GM10266 (cell line): ENCODE measurements at regions not wholly inside any gene's neighbourhood (a gene's known extent, or its start where the extent isn't known, plus 50 kb on each side); places are given as distances from the start of the nearest gene placed in this dataset.
"Not testable (repeated sequence)": the region's sequence is repeated elsewhere in the genome, so short reads cannot be mapped to it uniquely, and the experiment has no call there.

ENCODE experiments used
- DNase-seq: peaks from one replicate; pipeline ENCODE4 v3.0.0; 2012; ENCODE audit errors: extremely low spot score
- TF ChIP-seq, protein P1 (sequence below): IDR thresholded peaks from 2 replicates; pipeline ENCODE4 v1.5.1; 2012; ENCODE audit warnings: mild to moderate bottlenecking, low read depth; ENCODE audit not compliant: control insufficient read depth, insufficient read depth; ENCODE audit errors: missing control alignments

DNA sequence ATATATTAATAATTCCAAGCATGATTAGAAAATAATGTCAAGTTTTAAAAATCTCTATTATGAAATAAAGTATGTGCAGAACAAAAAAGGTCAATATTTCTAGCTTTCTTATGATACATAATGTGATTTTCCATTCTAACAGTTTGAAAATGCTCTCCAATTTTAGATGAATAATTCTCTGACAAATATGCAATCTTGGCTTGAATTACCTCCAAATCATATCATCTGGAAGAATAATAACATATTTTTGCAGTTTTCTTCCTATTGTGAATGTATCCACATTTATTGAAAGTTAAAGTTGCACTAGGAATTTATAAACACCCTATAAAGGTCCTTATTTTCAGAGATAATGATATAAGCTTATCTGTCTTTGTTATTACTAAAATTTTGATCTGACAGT is 548.5 kb upstream of the SLC10A2 start:
- no peak for DNase-seq
- TF ChIP-seq, protein P1, sequence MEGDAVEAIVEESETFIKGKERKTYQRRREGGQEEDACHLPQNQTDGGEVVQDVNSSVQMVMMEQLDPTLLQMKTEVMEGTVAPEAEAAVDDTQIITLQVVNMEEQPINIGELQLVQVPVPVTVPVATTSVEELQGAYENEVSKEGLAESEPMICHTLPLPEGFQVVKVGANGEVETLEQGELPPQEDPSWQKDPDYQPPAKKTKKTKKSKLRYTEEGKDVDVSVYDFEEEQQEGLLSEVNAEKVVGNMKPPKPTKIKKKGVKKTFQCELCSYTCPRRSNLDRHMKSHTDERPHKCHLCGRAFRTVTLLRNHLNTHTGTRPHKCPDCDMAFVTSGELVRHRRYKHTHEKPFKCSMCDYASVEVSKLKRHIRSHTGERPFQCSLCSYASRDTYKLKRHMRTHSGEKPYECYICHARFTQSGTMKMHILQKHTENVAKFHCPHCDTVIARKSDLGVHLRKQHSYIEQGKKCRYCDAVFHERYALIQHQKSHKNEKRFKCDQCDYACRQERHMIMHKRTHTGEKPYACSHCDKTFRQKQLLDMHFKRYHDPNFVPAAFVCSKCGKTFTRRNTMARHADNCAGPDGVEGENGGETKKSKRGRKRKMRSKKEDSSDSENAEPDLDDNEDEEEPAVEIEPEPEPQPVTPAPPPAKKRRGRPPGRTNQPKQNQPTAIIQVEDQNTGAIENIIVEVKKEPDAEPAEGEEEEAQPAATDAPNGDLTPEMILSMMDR, result no peak

DNA sequence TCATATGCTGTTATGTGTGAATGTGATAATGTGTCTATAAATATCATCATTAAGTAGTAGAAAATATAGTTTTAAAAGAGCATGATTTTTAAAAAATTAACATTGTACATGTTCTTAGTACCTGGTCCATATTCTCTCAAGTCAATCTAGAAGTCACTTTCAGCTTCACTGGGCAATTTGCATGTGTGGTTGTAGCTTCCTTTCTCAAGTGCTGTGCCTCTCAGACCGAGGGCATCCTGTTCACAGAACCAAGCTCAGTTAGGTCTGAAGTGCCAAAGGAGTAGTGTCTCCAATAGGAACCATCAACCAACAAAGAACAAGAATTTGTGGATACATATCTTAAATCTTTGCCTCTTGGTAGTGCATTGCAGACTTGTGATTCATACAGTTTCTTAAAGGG is 541.8 kb upstream of the SLC10A2 start:
- no peak for DNase-seq
- TF ChIP-seq, protein P1, result no peak

DNA sequence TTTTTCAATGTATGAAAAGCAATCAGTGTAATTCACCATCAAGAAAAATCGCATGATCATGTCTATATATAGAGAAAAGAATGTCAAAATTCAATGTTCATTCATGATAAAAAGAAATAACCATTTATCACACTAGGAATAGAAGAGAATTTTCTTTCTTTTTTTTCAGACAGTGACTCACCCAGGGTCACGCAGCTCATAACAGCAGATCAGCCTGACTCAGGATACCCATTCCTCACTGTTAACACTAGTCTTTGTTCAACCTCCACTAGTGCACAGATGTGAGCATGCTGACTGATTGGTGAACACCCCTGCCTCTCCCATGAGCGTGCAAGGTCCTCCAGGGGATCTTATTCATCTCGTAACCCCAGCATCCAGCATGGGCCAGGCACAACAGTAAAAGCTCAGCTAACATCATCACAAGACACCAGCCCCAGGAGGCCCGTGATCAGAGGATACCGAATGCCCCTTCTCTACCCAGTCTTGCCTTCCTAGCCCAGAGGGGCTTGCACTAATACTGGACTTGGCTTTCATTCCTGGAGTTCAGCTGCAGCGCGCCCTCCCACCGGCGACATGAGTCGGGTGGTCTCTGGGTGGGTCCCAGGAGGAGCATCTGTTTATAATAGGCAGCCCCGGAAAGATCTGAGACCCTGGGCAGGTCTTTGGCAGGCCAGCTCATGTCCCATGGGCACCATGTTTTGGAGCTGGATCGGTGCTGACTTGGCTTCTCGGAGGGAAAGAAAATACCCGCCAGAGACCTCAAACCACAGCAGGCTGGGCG is 539.5 kb upstream of the SLC10A2 start:
- DNase-seq, result no peak

DNA sequence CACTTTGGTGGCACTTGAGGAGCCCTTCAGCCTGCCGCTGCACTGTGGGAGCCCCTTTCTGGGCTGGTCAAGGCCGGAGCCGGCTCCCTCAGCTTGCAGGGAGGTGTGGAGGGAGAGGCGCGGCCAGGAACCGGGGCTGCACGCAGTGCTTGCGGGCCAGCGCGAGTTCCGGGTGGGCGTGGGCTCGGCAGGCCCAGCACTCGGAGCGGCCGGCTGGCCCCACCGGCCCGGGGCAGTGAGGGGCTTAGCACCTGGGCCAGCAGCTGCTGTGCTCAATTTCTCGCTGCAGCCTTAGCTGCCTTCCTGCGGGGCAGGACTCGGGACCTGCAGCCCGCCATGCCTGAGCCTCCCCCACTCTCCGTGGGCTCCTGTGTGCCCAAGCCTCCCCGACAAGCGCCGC is 533.7 kb upstream of the SLC10A2 start:
- not testable (repeated sequence) for DNase-seq

More for the DNA sequence above, 539.5 kb upstream of the SLC10A2 start:
- TF ChIP-seq, protein P1, result no peak

DNA sequence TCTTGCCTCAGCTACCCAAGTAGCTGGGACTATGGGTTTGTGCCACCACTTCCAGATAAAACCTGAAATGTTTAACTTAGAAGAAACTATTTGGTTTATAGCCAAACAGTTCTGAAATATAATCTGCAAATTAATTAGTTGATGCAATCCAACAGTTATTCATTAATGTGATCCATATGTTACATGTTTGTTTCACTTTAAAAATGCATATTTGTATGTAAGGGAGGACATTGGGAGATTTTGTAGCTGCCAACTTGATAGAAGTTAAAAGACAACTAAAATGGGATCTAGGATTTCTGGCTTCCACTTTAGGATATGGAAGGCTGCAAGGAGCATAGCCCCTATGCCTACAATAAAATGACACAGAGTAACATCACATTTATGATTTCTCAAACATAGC is 532.5 kb upstream of the SLC10A2 start:
- no peak for DNase-seq
- TF ChIP-seq, protein P1, result no peak

DNA sequence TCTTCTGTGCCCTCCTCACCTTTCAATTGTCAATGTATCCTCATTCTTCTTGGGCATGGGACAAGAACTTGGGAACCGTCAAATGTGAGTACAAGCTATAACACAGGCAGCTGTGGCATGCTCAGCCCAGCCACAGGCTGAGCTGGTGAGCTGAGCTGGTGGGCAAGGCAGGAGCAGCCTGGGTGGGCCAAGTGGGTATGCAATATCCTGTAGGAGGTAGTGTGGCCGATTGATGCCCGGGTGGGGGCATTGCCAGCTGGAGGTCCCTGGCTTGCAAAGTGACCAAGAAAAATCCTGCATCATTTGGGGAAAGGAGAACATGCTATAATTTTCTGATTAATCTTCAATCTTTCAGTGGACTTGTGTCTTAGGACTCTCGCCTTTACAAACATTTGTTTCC is 507.2 kb upstream of the SLC10A2 start:
- DNase-seq, result no peak
- TF ChIP-seq, protein P1, result no peak

DNA sequence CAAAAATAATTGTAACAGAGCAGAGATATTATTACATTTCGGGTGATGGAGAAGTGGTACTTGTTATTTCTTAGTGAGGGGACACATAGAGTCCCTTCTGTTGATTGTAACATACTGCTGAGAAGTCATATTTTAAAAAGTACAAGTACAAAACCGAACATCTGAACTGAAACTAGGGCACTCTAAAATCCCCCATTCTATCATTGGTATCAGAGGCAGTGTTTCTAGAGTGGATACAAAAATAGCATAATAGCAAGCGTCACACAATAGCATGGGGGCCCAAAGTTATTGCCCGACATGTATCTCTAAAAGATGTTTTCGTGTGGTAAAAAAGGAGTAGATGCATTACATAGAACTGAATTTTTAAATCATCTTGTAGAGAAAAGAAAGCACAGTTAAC is 502.1 kb upstream of the SLC10A2 start:
- DNase-seq, result no peak
- TF ChIP-seq, protein P1, result no peak

DNA sequence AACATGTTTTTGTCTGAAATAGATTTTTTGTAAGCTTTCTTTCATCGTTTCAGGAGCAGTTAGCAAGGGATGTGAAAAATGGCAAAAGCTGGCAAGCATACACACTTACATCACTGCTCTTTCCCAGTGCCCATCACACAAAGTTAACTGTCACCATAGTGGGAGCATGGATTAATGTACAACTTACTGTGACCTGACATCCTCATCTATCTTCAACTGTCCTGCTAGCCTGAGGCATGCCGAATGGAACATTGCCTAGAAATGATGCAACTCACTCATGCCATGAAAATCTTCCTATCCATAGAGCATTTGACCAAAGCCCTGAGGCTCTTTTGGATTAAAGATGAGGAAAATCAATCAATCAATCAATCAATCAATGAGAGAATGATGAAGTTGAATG is 491.7 kb upstream of the SLC10A2 start:
- TF ChIP-seq, protein P1, result no peak
- no peak for DNase-seq
